Vagina (tissue), 2 donors: ENCODE measurements at regions not wholly inside any gene's neighbourhood (a gene's known extent, or its start where the extent isn't known, plus 50 kb on each side); places are given as distances from the start of the nearest gene placed in this dataset.

ENCODE experiments used
- DNase-seq, 2 donors: peaks; one replicate each; pipeline ENCODE4 v3.0.0-alpha.2; 2017; ENCODE audit errors: extremely low spot score in 2 of 2
- H3K27ac ChIP-seq: fragments of 200-600 bp; sonication (generic); one replicate; pipeline ENCODE4 v1.5.1; 2019
- H3K27me3 ChIP-seq: fragments of 200-600 bp; sonication (generic); one replicate; pipeline ENCODE4 v1.5.1; 2019
- H3K36me3 ChIP-seq, 2 donors: fragments of 200-600 bp; sonication (generic); one replicate each; pipeline ENCODE4 v1.5.1; 2017 to 2019
- H3K4me1 ChIP-seq: fragments of 200-600 bp; sonication (generic); one replicate; pipeline ENCODE4 v1.5.1; 2019
- H3K4me3 ChIP-seq, 2 donors: fragments of 200-600 bp; sonication (generic); 1 replicate in 1 of 2; 2 replicates in 1 of 2; pipeline ENCODE4 v1.5.1; 2016 to 2019
- H3K9me3 ChIP-seq: fragments of 200-600 bp; sonication (generic); one replicate; pipeline ENCODE4 v1.5.1; 2019
- CTCF ChIP-seq, 3 experiments: fragments of 450-650 bp in 2 of 3; fragments of 200-600 bp in 1 of 3; sonication (generic) in 1 of 3; IDR thresholded peaks; one replicate each; pipeline ENCODE4 v1.5.1; 2017 to 2019; ENCODE audit warnings: antibody characterized with exemption in 3 of 3, mild to moderate bottlenecking in 2 of 3, moderate library complexity in 2 of 3
- POLR2A ChIP-seq, 2 donors: fragments of 450-650 bp; IDR thresholded peaks; one replicate each; pipeline ENCODE4 v1.6.1; 2017; ENCODE audit warnings: antibody characterized with exemption in 2 of 2, mild to moderate bottlenecking in 2 of 2, moderate library complexity in 2 of 2
- POLR2AphosphoS5 ChIP-seq, 2 donors: sonication (generic); formaldehyde crosslinking; IDR thresholded peaks; one replicate each; pipeline ENCODE4 v1.9.0; 2017; ENCODE audit warnings: antibody characterized with exemption in 2 of 2, mild to moderate bottlenecking in 2 of 2, low read depth in 1 of 2; ENCODE audit not compliant: insufficient read depth in 1 of 2
- intact Hi-C: fragments of 100-400 bp; cut with DNase I; formaldehyde crosslinking; loops from one replicate; pipeline ENCODE4 v1.15.1; 2023

GRCh38 chr20:6908673-6909072 is 141.2 kb downstream of the BMP2 start:
- Histone ChIP-seq H3K27ac (no peak overlapping the region), H3K4me3 (no peak overlapping the region)
- intact Hi-C loops: no loop called here

GRCh38 chr20:6909608-6910007 is 142.1 kb downstream of the BMP2 start:
- Histone ChIP-seq H3K27me3 (no peaks in the 10 kb centered on the region), H3K9me3 (no peaks in the 10 kb centered on the region), H3K4me3 (no peak overlapping the region), H3K27ac (no peak overlapping the region), H3K36me3 (no peaks in the 10 kb centered on the region), H3K4me1 (no peaks in the 10 kb centered on the region)
- intact Hi-C loops: no loop called here
- TF ChIP-seq POLR2AphosphoS5 (IDR thresholded peaks at IDR 0.05; ENCODE audit: insufficient read depth in 1 of 2, low read depth in 1 of 2): no peak
- TF ChIP-seq POLR2A (IDR thresholded peaks at IDR 0.05): no peak
- no peak for TF ChIP-seq CTCF (IDR thresholded peaks at IDR 0.05)
- no peak for DNase-seq

More at GRCh38 chr20:6908673-6909072, 141.2 kb downstream of the BMP2 start:
- DNase-seq: no peak
- Histone ChIP-seq H3K27me3 (no peaks in the 10 kb centered on the region), H3K9me3 (no peaks in the 10 kb centered on the region), H3K4me1 (no peaks in the 10 kb centered on the region), H3K36me3 (no peaks in the 10 kb centered on the region)
- TF ChIP-seq CTCF (IDR thresholded peaks at IDR 0.05) (no peak), POLR2AphosphoS5 (IDR thresholded peaks at IDR 0.05; ENCODE audit: insufficient read depth in 1 of 2, low read depth in 1 of 2) (no peak), POLR2A (IDR thresholded peaks at IDR 0.05) (no peak)

GRCh38 chr20:6914986-6915385 is 147.5 kb downstream of the BMP2 start:
- no peaks in the 10 kb centered on the region for H3K9me3 ChIP-seq
- no peak for TF ChIP-seq POLR2AphosphoS5 (IDR thresholded peaks at IDR 0.05; ENCODE audit: insufficient read depth in 1 of 2, low read depth in 1 of 2)
- no peak for TF ChIP-seq CTCF (IDR thresholded peaks at IDR 0.05)
- TF ChIP-seq POLR2A (IDR thresholded peaks at IDR 0.05): no peak
- H3K4me3 ChIP-seq: no peak overlapping the region
- DNase-seq: no peak
- H3K27ac ChIP-seq: no peak overlapping the region
- H3K36me3 ChIP-seq: no peaks in the 10 kb centered on the region
- H3K27me3 ChIP-seq: no peaks in the 10 kb centered on the region
- H3K4me1 ChIP-seq: no peaks in the 10 kb centered on the region
- intact Hi-C loops: no loop called here

- no peaks in the 10 kb centered on the region for H3K27me3 ChIP-seq
- intact Hi-C loops: no loop called here
- no peak for TF ChIP-seq CTCF (IDR thresholded peaks at IDR 0.05)
- no peak for TF ChIP-seq POLR2AphosphoS5 (IDR thresholded peaks at IDR 0.05; ENCODE audit: insufficient read depth in 1 of 2, low read depth in 1 of 2)
- no peak for TF ChIP-seq POLR2A (IDR thresholded peaks at IDR 0.05)
These were observed 149.5 kb downstream of the BMP2 start for GRCh38 chr20:6916938-6917337.

GRCh38 chr20:6919792-6920468 is 152.4 kb downstream of the BMP2 start:
- Histone ChIP-seq H3K27me3 (no peaks in the 10 kb centered on the region), H3K27ac (no peak overlapping the region), H3K9me3 (no peaks in the 10 kb centered on the region), H3K4me3 (no peak overlapping the region), H3K4me1 (peaks cover 5% of the 10 kb centered on the region), H3K36me3 (no peaks in the 10 kb centered on the region)
- intact Hi-C loops: no loop called here
- no peak for DNase-seq
- TF ChIP-seq POLR2AphosphoS5 (IDR thresholded peaks at IDR 0.05; ENCODE audit: insufficient read depth in 1 of 2, low read depth in 1 of 2): no peak
- no peak for TF ChIP-seq CTCF (IDR thresholded peaks at IDR 0.05)
- no peak for TF ChIP-seq POLR2A (IDR thresholded peaks at IDR 0.05)

More at GRCh38 chr20:6916938-6917337, 149.5 kb downstream of the BMP2 start:
- H3K36me3 ChIP-seq: no peaks in the 10 kb centered on the region
- DNase-seq: no peak
- no peaks in the 10 kb centered on the region for H3K9me3 ChIP-seq
- H3K4me3 ChIP-seq: no peak overlapping the region
- no peaks in the 10 kb centered on the region for H3K4me1 ChIP-seq
- H3K27ac ChIP-seq: no peak overlapping the region
